Osteocyte (in vitro differentiated cells): ENCODE measurements at regions not wholly inside any gene's neighbourhood (a gene's known extent, or its start where the extent isn't known, plus 50 kb on each side); places are given as distances from the start of the nearest gene placed in this dataset.

Source experiments
- DNase-seq: peaks from one replicate; pipeline ENCODE4 v3.0.0; 2021; ENCODE audit warnings: mixed read lengths; ENCODE audit not compliant: unreplicated experiment; ENCODE audit errors: extremely low spot score
- H3K27ac Mint-ChIP-seq: one replicate; pipeline ENCODE4 v1.8.0; 2021; ENCODE audit warnings: mild to moderate bottlenecking, mixed read lengths; ENCODE audit not compliant: unreplicated experiment
- H3K27me3 Mint-ChIP-seq: one replicate; pipeline ENCODE4 v1.8.0; 2021; ENCODE audit warnings: mixed read lengths; ENCODE audit not compliant: unreplicated experiment
- H3K36me3 Mint-ChIP-seq: one replicate; pipeline ENCODE4 v1.8.0; 2021; ENCODE audit warnings: mixed read lengths; ENCODE audit not compliant: unreplicated experiment
- H3K4me1 Mint-ChIP-seq: one replicate; pipeline ENCODE4 v1.8.0; 2021; ENCODE audit warnings: mixed read lengths; ENCODE audit not compliant: unreplicated experiment
- H3K4me3 Mint-ChIP-seq: one replicate; pipeline ENCODE4 v1.8.0; 2021; ENCODE audit warnings: mild to moderate bottlenecking, moderate library complexity, mixed read lengths; ENCODE audit not compliant: unreplicated experiment
- H3K9me3 Mint-ChIP-seq: one replicate; pipeline ENCODE4 v1.8.0; 2021; ENCODE audit warnings: mixed read lengths; ENCODE audit not compliant: unreplicated experiment
- CTCF ChIP-seq: fragments of 200-600 bp; sonication (generic); IDR thresholded peaks from 2 replicates; pipeline ENCODE4 v1.5.0; 2021; ENCODE audit warnings: antibody characterized with exemption, mild to moderate bottlenecking, moderate library complexity

GRCh38 chr13:27673911-27674310, 52.2 kb downstream of the POLR1D start:
- no peak overlapping the region for H3K27ac Mint-ChIP-seq
- no peak for TF ChIP-seq CTCF
- no peaks in the 10 kb centered on the region for H3K4me1 Mint-ChIP-seq
- no peaks in the 10 kb centered on the region for H3K27me3 Mint-ChIP-seq
- no peaks in the 10 kb centered on the region for H3K36me3 Mint-ChIP-seq
- H3K9me3 Mint-ChIP-seq, result no peaks in the 10 kb centered on the region
- no peak overlapping the region for H3K4me3 Mint-ChIP-seq
- no peak for DNase-seq

GRCh38 chr13:27678306-27679040, 56.8 kb downstream of the POLR1D start:
- TF ChIP-seq CTCF, result no peak
- no peak overlapping the region for H3K4me3 Mint-ChIP-seq

GRCh38 chr13:27679396-27679795, 57.7 kb downstream of the POLR1D start:
- Mint-ChIP-seq H3K36me3 (no peaks in the 10 kb centered on the region), H3K27me3 (peaks cover 23% of the 10 kb centered on the region), H3K4me3 (no peak overlapping the region), H3K4me1 (no peaks in the 10 kb centered on the region), H3K27ac (no peak overlapping the region), H3K9me3 (no peaks in the 10 kb centered on the region)
- TF ChIP-seq CTCF, result no peak
- DNase-seq, result no peak

More at GRCh38 chr13:27678306-27679040, 56.8 kb downstream of the POLR1D start:
- Mint-ChIP-seq H3K27ac (no peak overlapping the region), H3K4me1 (no peaks in the 10 kb centered on the region), H3K9me3 (no peaks in the 10 kb centered on the region), H3K27me3 (peaks cover 23% of the 10 kb centered on the region), H3K36me3 (no peaks in the 10 kb centered on the region)
- DNase-seq, result no peak

- H3K9me3 Mint-ChIP-seq, result no peaks in the 10 kb centered on the region
- no peak for DNase-seq
- no peak overlapping the region for H3K27ac Mint-ChIP-seq
- no peak overlapping the region for H3K4me3 Mint-ChIP-seq
- peaks cover 23% of the 10 kb centered on the region for H3K27me3 Mint-ChIP-seq
- TF ChIP-seq CTCF, result no peak
- H3K4me1 Mint-ChIP-seq, result no peaks in the 10 kb centered on the region
- no peaks in the 10 kb centered on the region for H3K36me3 Mint-ChIP-seq
These were observed 58.2 kb downstream of the POLR1D start for GRCh38 chr13:27679896-27680295.

GRCh38 chr13:27680465-27680864, 58.8 kb downstream of the POLR1D start:
- Mint-ChIP-seq H3K27me3 (peaks cover 23% of the 10 kb centered on the region), H3K4me1 (no peaks in the 10 kb centered on the region), H3K4me3 (no peak overlapping the region), H3K9me3 (no peaks in the 10 kb centered on the region), H3K27ac (no peak overlapping the region), H3K36me3 (no peaks in the 10 kb centered on the region)
- DNase-seq, result no peak
- no peak for TF ChIP-seq CTCF
